Suprapubic skin (tissue), 4 donors: ENCODE measurements at regions not wholly inside any gene's neighbourhood (a gene's known extent, or its start where the extent isn't known, plus 50 kb on each side); places are given as distances from the start of the nearest gene placed in this dataset.
"Not testable (repeated sequence)": the region's sequence is repeated elsewhere in the genome, so short reads cannot be mapped to it uniquely, and the experiment has no call there.

Experiments used
- DNase-seq, 2 donors: peaks; one replicate each; pipeline ENCODE4 v3.0.0-alpha.2; 2019; ENCODE audit warnings: low spot score in 2 of 2
- H3K27ac ChIP-seq: fragments of 200-600 bp; sonication (generic); one replicate; pipeline ENCODE4 v1.5.1; 2019
- H3K27me3 ChIP-seq: fragments of 200-600 bp; sonication (generic); one replicate; pipeline ENCODE4 v1.5.1; 2019
- H3K36me3 ChIP-seq: fragments of 200-600 bp; sonication (generic); one replicate; pipeline ENCODE4 v1.5.1; 2019
- H3K4me1 ChIP-seq: fragments of 200-600 bp; sonication (generic); one replicate; pipeline ENCODE4 v1.5.1; 2019
- H3K4me3 ChIP-seq: fragments of 200-600 bp; sonication (generic); one replicate; pipeline ENCODE4 v1.5.1; 2019; ENCODE audit warnings: mild to moderate bottlenecking
- H3K9me3 ChIP-seq: fragments of 200-600 bp; sonication (generic); one replicate; pipeline ENCODE4 v1.5.1; 2019
- CTCF ChIP-seq, 2 donors: fragments of 200-600 bp in 1 of 2; fragments of 450-650 bp in 1 of 2; sonication (generic) in 1 of 2; IDR thresholded peaks; one replicate each; pipeline ENCODE4 v1.5.1; 2016 to 2019; ENCODE audit warnings: antibody characterized with exemption in 2 of 2, mild to moderate bottlenecking in 1 of 2, moderate library complexity in 1 of 2
- EP300 ChIP-seq: sonication (generic); formaldehyde crosslinking; IDR thresholded peaks from one replicate; pipeline ENCODE4 v1.6.1; 2017; ENCODE audit warnings: antibody characterized with exemption
- POLR2A ChIP-seq, 2 donors: fragments of 450-650 bp; IDR thresholded peaks; one replicate each; pipeline ENCODE4 v1.6.1; 2017; ENCODE audit warnings: antibody characterized with exemption in 2 of 2, mild to moderate bottlenecking in 2 of 2, moderate library complexity in 2 of 2
- POLR2AphosphoS5 ChIP-seq, 3 donors: sonication (generic); formaldehyde crosslinking; IDR thresholded peaks; one replicate each; pipeline ENCODE4 v1.6.1; 2017; ENCODE audit warnings: antibody characterized with exemption in 3 of 3
- WGBS: methylation state at CpG from one replicate; pipeline ENCODE4 v1.1.5; 2018; 5-methylcytosine and 5-hydroxymethylcytosine counted together

- WGBS: 93% methylated on average over 4 of the region's 13 CpGs
- no peak for DNase-seq
- no peaks in the 10 kb centered on the region for H3K36me3 ChIP-seq
- H3K27ac ChIP-seq: no peak overlapping the region
- no peak overlapping the region for H3K4me3 ChIP-seq
- H3K27me3 ChIP-seq: no peaks in the 10 kb centered on the region
- no peaks in the 10 kb centered on the region for H3K9me3 ChIP-seq
- TF ChIP-seq CTCF (IDR thresholded peaks at IDR 0.05) (no peak), EP300 (no peak)
- H3K4me1 ChIP-seq: no peaks in the 10 kb centered on the region
These were observed 67.3 kb upstream of the RASGRF1 start for GRCh38 chr15:79157631-79158592.

- WGBS: 87% methylated on average over 7 of the region's 7 CpGs
- no peak for DNase-seq
- H3K27ac ChIP-seq: no peak overlapping the region
- H3K4me1 ChIP-seq: no peaks in the 10 kb centered on the region
- no peaks in the 10 kb centered on the region for H3K9me3 ChIP-seq
- H3K4me3 ChIP-seq: no peak overlapping the region
- no peaks in the 10 kb centered on the region for H3K36me3 ChIP-seq
- H3K27me3 ChIP-seq: no peaks in the 10 kb centered on the region
- TF ChIP-seq POLR2AphosphoS5 (IDR thresholded peaks at IDR 0.05): no peak
- no peak for TF ChIP-seq EP300
- TF ChIP-seq POLR2A (IDR thresholded peaks at IDR 0.05): no peak
These were observed 66.3 kb upstream of the RASGRF1 start for GRCh38 chr15:79156704-79157375.

GRCh38 chr15:79154483-79155135 is 64.0 kb upstream of the RASGRF1 start:
- H3K4me3 ChIP-seq: no peak overlapping the region
- no peaks in the 10 kb centered on the region for H3K4me1 ChIP-seq
- H3K9me3 ChIP-seq: peaks cover under 1% of the 10 kb centered on the region
- 15% methylated on average over 9 of the region's 9 CpGs for WGBS
- no peak for DNase-seq
- H3K36me3 ChIP-seq: no peaks in the 10 kb centered on the region
- H3K27ac ChIP-seq: no peak overlapping the region
- no peaks in the 10 kb centered on the region for H3K27me3 ChIP-seq
- no peak for TF ChIP-seq POLR2A (IDR thresholded peaks at IDR 0.05)
- no peak for TF ChIP-seq EP300
- TF ChIP-seq CTCF (IDR thresholded peaks at IDR 0.05): no peak
- no peak for TF ChIP-seq POLR2AphosphoS5 (IDR thresholded peaks at IDR 0.05)

- H3K27me3 ChIP-seq, H3K4me1 ChIP-seq, H3K36me3 ChIP-seq, H3K4me3 ChIP-seq, DNase-seq, H3K27ac ChIP-seq: not testable (repeated sequence)
- WGBS: 92% methylated on average over 1 of the region's 1 CpG
- H3K9me3 ChIP-seq: peaks cover 10% of the 10 kb centered on the region
These were observed 53.7 kb upstream of the RASGRF1 start for GRCh38 chr15:79144290-79144689.

- 56% methylated on average over 1 of the region's 1 CpG for WGBS
- no peak overlapping the region for H3K4me3 ChIP-seq
- H3K4me1 ChIP-seq: no peaks in the 10 kb centered on the region
- no peak overlapping the region for H3K27ac ChIP-seq
- H3K9me3 ChIP-seq: peaks cover 10% of the 10 kb centered on the region
- no peak for TF ChIP-seq POLR2AphosphoS5 (IDR thresholded peaks at IDR 0.05)
- TF ChIP-seq CTCF (IDR thresholded peaks at IDR 0.05): no peak
- TF ChIP-seq EP300: no peak
- TF ChIP-seq POLR2A (IDR thresholded peaks at IDR 0.05): no peak
- peaks cover 6% of the 10 kb centered on the region for H3K27me3 ChIP-seq
- DNase-seq: no peak
- H3K36me3 ChIP-seq: no peaks in the 10 kb centered on the region
These were observed 50.4 kb upstream of the RASGRF1 start for GRCh38 chr15:79140846-79141570.
